Activated CD8-positive, alpha-beta T cell treated with anti-CD3 and anti-CD28 coated beads for 36 hours (primary cell): ENCODE measurements at regions not wholly inside any gene's neighbourhood (a gene's known extent, or its start where the extent isn't known, plus 50 kb on each side); places are given as distances from the start of the nearest gene placed in this dataset.

ENCODE experiments used
- ATAC-seq: fragments of 200-7000 bp; cut with Tn5 transposase; one replicate; pipeline ENCODE4 v1.10.0; 2021; ENCODE audit warnings: mild to moderate bottlenecking, moderate library complexity
- CTCF ChIA-PET: fragments of 350-600 bp; sonication (Branson Sonifier 250); formaldehyde crosslinking; loops from one replicate; lab custom pipeline; 2021; ENCODE audit warnings: antibody characterized with exemption; lab: Charles Lee
- POLR2A ChIA-PET: fragments of 350-600 bp; sonication (Branson Sonifier 250); formaldehyde crosslinking; loops from one replicate; lab custom pipeline; 2021; ENCODE audit warnings: antibody characterized with exemption; lab: Charles Lee
- DNase-seq: peaks from one replicate; pipeline ENCODE4 v3.0.0-alpha.2; 2020
- H3K27ac Mint-ChIP-seq: one replicate; pipeline ENCODE4 v1.8.0; 2021; ENCODE audit warnings: mild to moderate bottlenecking, mixed read lengths
- H3K27me3 Mint-ChIP-seq: one replicate; pipeline ENCODE4 v1.8.0; 2021; ENCODE audit warnings: mixed read lengths
- H3K36me3 Mint-ChIP-seq: one replicate; pipeline ENCODE4 v1.8.0; 2021; ENCODE audit warnings: low read depth, mixed read lengths
- H3K4me1 Mint-ChIP-seq: one replicate; pipeline ENCODE4 v1.8.0; 2021; ENCODE audit warnings: low read depth, mixed read lengths
- H3K4me3 Mint-ChIP-seq: one replicate; pipeline ENCODE4 v1.8.0; 2021; ENCODE audit warnings: mild to moderate bottlenecking, moderate library complexity, mixed read lengths
- H3K9me3 Mint-ChIP-seq: one replicate; pipeline ENCODE4 v1.8.0; 2021; ENCODE audit warnings: mixed read lengths
- intact Hi-C: fragments of 100-400 bp; cut with micrococcal nuclease; formaldehyde crosslinking; loops from one replicate; pipeline ENCODE4 v1.10.0; 2022
- TF ChIP-seq, protein P1 (sequence below): fragments of 200-600 bp; IDR thresholded peaks from one replicate; pipeline ENCODE4 v1.8.0; 2022; ENCODE audit warnings: antibody characterized with exemption, mild to moderate bottlenecking

DNA sequence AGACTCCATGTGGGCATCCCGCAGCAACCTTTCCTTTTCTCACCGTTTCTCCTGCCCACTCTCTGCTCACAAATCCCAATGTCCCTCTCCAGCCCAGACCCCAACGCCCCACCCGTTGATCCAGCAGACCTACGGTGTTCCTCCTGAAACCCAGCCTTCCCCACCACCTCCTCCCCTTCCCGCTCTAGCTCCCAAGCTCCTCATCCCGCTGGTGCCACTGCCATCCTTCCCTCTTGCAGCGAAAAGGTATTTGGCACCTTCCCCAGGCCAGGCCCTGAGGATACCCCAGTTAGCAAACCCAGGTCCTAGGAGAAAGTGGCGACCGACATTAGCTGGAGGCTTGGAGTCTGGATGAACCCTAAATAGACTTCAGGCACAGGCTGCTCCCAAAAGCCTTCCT lies 84.0 kb upstream of the RTL6 start:
- POLR2A ChIA-PET: no interaction called here
- no peaks in the 10 kb centered on the region for H3K36me3 Mint-ChIP-seq
- intact Hi-C loops: no loop called here
- peaks cover 2% of the 10 kb centered on the region for H3K4me1 Mint-ChIP-seq
- peaks cover 17% of the 10 kb centered on the region for H3K27me3 Mint-ChIP-seq
- H3K4me3 Mint-ChIP-seq: no peak overlapping the region
- CTCF ChIA-PET: interaction anchor here (1.3 kb wide), 1 partner anchor 15 kb away, joined by 3 read pairs; no protein-coding TSS in a partner anchor
- DNase-seq (no peak), ATAC-seq (no peak)
- H3K9me3 Mint-ChIP-seq: no peaks in the 10 kb centered on the region
- no peak overlapping the region for H3K27ac Mint-ChIP-seq
- TF ChIP-seq, protein P1, sequence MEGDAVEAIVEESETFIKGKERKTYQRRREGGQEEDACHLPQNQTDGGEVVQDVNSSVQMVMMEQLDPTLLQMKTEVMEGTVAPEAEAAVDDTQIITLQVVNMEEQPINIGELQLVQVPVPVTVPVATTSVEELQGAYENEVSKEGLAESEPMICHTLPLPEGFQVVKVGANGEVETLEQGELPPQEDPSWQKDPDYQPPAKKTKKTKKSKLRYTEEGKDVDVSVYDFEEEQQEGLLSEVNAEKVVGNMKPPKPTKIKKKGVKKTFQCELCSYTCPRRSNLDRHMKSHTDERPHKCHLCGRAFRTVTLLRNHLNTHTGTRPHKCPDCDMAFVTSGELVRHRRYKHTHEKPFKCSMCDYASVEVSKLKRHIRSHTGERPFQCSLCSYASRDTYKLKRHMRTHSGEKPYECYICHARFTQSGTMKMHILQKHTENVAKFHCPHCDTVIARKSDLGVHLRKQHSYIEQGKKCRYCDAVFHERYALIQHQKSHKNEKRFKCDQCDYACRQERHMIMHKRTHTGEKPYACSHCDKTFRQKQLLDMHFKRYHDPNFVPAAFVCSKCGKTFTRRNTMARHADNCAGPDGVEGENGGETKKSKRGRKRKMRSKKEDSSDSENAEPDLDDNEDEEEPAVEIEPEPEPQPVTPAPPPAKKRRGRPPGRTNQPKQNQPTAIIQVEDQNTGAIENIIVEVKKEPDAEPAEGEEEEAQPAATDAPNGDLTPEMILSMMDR: no peak

DNA sequence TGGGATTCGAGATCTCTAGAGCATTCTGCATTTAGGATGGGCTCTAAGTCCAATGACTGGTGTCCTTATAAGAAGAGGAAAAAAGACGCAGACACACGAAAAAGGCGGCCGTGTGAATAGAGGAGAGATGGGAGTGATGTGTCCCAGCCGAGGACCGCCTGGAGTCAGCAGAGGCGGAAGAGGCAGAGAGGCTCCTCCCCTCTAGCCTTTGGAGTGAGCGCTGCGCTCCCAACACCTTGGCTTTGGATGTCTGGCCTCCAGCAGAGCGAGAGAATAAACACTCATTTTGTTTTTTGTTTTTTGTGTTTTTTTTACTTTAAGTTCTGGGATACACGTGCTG lies 83.0 kb upstream of the RTL6 start:
- Mint-ChIP-seq H3K27me3 (peaks cover 12% of the 10 kb centered on the region), H3K9me3 (no peaks in the 10 kb centered on the region), H3K4me1 (no peaks in the 10 kb centered on the region), H3K27ac (no peak overlapping the region), H3K4me3 (no peak overlapping the region), H3K36me3 (no peaks in the 10 kb centered on the region)
- TF ChIP-seq, protein P1: no peak
- ATAC-seq (no peak), DNase-seq (no peak)
- POLR2A ChIA-PET: no interaction called here
- CTCF ChIA-PET: interaction anchor here (1.3 kb wide), 1 partner anchor 14 kb away, joined by 3 read pairs; no protein-coding TSS in a partner anchor
- intact Hi-C loops: no loop called here

DNA sequence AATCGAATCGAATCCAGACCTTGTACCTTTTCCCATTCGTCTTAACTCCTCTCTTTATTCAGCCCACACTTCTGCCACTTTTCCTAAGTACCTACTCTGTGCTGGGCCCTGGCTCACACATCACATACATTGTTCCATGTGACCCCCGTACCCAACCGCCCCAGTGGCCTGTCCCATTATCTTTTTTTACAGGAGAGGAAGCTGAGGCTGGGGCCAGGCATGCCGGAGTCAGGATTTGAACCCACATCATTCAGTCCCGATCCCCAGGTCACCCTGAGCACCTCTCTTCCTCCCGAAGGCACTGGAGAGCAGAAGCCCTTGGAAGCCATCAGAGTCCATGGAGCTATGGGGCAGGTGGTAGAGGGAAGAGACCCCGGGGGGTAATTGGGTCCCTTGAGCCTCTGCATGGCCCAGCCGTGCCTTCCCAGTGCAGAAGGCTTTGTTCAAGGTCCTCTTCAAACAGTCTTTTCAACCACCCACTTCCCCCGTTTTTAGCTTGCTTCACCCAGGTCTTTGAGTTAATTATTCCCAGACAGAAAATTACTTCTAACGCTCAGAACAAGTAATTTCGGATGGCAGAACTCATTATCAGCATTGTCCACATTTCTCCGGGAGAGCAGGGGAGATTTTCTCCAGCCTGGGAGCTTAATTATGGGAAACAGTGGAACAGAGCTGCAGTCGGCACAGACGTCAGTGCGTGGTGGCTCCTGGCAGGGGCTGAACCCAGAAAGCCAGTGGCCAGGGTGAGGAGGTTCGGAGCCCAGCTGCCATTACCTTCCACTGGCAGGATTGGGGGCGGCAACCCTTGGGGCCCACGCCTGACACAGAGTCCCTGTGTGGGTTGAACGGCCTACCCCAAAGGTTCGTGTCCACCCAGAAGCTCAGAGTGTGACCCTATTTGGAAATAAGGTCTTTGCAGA lies 82.4 kb upstream of the RTL6 start:
- intact Hi-C loops: no loop called here
- Mint-ChIP-seq H3K4me3 (no peak overlapping the region), H3K36me3 (no peaks in the 10 kb centered on the region), H3K27me3 (peaks cover 9% of the 10 kb centered on the region), H3K4me1 (no peaks in the 10 kb centered on the region), H3K27ac (no peak overlapping the region), H3K9me3 (no peaks in the 10 kb centered on the region)
- ChIA-PET CTCF (interaction anchor here (1.3 kb wide), 1 partner anchor 13 kb away, joined by 3 read pairs; no protein-coding TSS in a partner anchor), POLR2A (no interaction called here)
- DNase-seq (no peak), ATAC-seq (no peak)
- TF ChIP-seq, protein P1: no peak

DNA sequence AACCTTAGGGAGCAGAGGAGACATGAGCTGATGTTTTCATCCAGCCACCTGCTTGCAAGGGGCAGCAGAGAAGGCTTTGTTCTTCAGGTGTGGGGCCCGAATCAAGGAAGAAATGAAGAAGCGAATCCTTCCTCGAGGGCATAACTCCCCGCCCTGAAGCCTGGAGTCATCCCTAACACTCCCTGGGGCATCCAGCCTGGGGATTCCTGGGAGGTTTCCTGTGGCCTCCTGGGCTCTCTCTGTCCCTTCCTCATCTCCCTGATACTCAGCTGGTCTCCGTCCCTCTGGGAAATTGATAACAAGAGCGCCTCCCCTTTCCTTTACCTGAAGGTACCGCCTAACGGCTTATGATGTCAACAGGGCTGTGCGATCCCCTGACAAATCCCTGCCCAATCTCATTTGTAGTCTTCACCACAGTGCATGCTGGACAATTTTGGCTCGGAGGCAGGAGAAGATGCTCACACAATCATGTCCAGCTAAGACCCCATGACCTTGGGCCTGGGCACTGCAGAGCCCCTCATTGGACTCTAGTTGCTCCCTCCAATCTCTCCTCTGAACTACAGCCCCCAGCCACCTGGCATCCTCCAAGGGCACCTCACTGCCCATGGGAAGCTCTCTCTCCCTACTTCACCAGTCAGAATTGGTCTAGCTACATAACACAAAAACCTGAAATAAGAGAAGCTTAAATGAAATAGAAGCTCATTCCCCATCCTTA lies 80.6 kb upstream of the RTL6 start:
- H3K9me3 Mint-ChIP-seq: no peaks in the 10 kb centered on the region
- ATAC-seq (no peak), DNase-seq (no peak)
- intact Hi-C loops: no loop called here
- no peaks in the 10 kb centered on the region for H3K36me3 Mint-ChIP-seq
- no peaks in the 10 kb centered on the region for H3K4me1 Mint-ChIP-seq
- POLR2A ChIA-PET: interaction anchor here (1.0 kb wide), 1 partner anchor 410 kb away, joined by 4 read pairs; no protein-coding TSS in a partner anchor
- TF ChIP-seq, protein P1: no peak
- peaks cover 10% of the 10 kb centered on the region for H3K27me3 Mint-ChIP-seq
- no peak overlapping the region for H3K4me3 Mint-ChIP-seq
- CTCF ChIA-PET: interaction anchor here (1.0 to 1.2 kb wide), 2 partner anchors 11 to 48 kb away, joined by 3 to 4 read pairs; no protein-coding TSS in a partner anchor
- no peak overlapping the region for H3K27ac Mint-ChIP-seq
